ENCODE measurements at regions not wholly inside any gene's neighbourhood (a gene's known extent, or its start where the extent isn't known, plus 50 kb on each side); places are given as distances from the start of the nearest gene placed in this dataset.

DNA sequence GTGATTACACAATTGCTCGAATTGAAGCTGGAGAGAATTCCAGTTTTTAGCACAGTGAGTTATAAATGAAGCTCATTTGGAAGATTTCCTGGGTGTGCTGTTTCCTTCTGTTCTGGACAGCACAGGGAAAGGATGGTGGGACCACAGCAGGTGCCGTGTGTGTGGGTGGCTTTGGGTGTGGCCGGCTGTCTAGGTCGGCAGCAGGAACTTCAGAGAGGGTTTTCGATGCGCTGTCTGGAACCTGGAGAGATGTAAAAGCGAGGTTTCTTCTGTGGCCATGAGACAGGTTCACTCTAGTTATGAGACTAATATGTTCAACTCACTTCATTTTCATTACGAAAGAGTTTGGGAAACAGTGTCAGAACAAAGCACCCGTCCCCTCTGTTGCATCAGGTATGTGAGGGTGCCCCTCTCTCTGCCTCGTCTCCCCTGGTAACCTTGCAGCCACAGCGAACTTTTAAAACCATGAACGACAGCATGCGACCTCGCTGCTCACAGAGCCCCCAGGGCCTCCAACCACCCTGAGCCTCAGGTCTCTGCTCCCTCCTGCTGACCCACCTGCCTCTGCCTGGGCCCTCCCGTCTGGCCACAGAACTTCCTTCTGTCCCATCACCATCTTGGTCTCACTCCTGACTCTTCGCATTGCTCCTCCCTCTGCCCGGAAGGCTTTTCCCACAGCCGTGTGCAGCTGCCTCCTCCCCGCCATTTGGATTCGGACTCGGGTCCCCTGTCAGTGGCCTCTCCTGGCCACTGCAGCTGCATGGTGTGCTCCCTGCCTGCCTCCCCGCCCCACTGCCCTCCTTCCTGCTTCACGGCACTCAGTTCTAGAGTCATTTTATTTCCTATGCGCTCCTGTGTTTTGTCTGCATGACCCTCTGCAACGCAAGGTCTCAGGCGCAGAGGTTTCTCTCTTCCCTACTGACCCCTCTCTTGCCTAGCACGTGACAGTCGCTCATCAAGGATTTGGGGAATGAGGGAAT lies 151.2 kb downstream of the NDUFA10 start:
- no peaks in the 10 kb centered on the region for H3K36me3 ChIP-seq

DNA sequence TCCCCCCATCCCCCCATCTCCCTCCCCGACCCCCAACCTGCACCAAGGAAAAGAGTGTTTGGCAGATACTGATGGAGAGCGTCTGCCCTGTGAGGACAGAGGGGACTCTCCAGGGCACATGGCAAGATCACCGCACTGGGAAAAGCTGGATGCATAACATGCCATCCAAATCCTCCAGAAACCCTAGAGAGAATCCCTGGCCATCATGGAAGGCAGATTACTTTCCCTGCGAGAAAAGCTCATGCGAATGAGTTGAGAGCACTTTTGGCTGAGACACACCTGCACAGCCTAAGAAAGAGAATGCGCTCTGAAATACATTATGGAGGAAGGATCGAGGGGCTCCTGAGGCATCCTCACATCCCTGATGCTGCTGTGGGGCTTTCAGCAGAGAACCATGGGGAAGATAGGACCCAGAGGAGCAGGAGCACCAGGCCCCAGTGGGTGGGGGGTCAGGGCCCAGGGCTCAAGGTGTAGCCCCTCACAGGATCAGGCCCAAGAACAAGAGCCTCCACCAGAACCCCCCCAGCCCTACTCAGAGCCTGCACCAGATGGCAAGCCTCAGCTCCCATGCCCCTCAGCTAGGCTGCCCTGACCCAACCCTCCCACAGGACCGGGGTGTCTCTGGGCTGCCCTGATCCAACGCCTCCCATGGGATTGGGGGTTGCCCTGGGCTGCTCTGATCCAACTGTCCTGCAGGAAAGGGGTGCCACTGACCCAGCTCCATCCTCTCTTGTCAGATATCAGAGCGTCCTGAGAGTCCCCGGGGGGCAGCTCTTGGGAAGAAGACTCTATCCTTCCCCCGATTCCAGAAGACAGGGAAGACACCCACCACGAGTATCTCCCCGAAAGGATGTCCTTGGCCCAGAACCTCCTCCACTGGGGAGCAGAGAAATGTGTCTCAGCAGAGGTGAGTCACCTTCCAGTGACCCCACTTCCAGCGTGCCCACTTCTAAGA lies 153.4 kb downstream of the NDUFA10 start:
- TF ChIP-seq, protein P1, sequence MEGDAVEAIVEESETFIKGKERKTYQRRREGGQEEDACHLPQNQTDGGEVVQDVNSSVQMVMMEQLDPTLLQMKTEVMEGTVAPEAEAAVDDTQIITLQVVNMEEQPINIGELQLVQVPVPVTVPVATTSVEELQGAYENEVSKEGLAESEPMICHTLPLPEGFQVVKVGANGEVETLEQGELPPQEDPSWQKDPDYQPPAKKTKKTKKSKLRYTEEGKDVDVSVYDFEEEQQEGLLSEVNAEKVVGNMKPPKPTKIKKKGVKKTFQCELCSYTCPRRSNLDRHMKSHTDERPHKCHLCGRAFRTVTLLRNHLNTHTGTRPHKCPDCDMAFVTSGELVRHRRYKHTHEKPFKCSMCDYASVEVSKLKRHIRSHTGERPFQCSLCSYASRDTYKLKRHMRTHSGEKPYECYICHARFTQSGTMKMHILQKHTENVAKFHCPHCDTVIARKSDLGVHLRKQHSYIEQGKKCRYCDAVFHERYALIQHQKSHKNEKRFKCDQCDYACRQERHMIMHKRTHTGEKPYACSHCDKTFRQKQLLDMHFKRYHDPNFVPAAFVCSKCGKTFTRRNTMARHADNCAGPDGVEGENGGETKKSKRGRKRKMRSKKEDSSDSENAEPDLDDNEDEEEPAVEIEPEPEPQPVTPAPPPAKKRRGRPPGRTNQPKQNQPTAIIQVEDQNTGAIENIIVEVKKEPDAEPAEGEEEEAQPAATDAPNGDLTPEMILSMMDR (IDR thresholded peaks at IDR 0.05): no peak
- Histone ChIP-seq H3K36me3 (no peaks in the 10 kb centered on the region), H3K4me3 (no peak overlapping the region), H3K27ac (no peak overlapping the region), H3K9me3 (no peaks in the 10 kb centered on the region), H3K4me1 (no peaks in the 10 kb centered on the region), H3K27me3 (no peaks in the 10 kb centered on the region)
- intact Hi-C loops (cut with DNase I): no loop called here
- no peak for DNase-seq
- ATAC-seq: no peak
- FAIRE-seq: no peak
- 47 to 69% methylated on average over 14 to 15 of the region's 15 CpGs for WGBS, 2 donors

More for the DNA sequence above, 151.2 kb downstream of the NDUFA10 start:
- no peaks in the 10 kb centered on the region for H3K4me1 ChIP-seq
- no peak overlapping the region for H3K27ac ChIP-seq
- H3K4me3 ChIP-seq: no peak overlapping the region
- TF ChIP-seq, protein P1 (IDR thresholded peaks at IDR 0.05): no peak
- no peak for DNase-seq
- H3K27me3 ChIP-seq: no peaks in the 10 kb centered on the region
- no peak for FAIRE-seq
- intact Hi-C loops (cut with DNase I): no loop called here
- H3K9me3 ChIP-seq: no peaks in the 10 kb centered on the region
- no peak for ATAC-seq
- 54 to 71% methylated on average over 28 of the region's 28 CpGs for WGBS, 2 donors

DNA sequence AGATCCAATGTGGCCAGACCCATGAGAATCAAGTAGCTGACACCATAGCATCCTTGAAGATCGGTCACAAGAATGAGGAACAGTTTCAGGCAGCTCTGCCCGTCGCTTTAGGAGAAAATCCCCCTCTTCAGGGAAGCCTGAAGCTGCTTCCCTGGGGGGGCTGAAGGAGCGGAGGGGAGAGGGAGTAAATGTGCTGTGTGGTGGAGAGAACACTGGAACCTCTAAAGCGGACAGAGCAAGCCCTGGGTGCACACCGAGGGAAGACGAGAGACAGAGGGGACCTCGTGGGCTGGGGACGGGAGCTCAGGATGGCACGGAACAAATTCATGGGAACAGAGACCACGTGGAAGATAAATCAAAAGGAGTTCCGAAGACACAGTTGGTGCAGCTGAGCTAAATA lies 154.3 kb downstream of the NDUFA10 start:
- FAIRE-seq: no peak
- TF ChIP-seq, protein P1 (IDR thresholded peaks at IDR 0.05): no peak
- intact Hi-C loops (cut with DNase I): no loop called here
- no peaks in the 10 kb centered on the region for H3K36me3 ChIP-seq
- H3K4me3 ChIP-seq: no peak overlapping the region
- H3K27ac ChIP-seq: no peak overlapping the region
- no peaks in the 10 kb centered on the region for H3K27me3 ChIP-seq
- no peak for DNase-seq
- WGBS, 2 donors: 49 to 58% methylated on average over 12 of the region's 12 CpGs
- H3K9me3 ChIP-seq: no peaks in the 10 kb centered on the region
- no peak for ATAC-seq
- H3K4me1 ChIP-seq: no peaks in the 10 kb centered on the region

DNA sequence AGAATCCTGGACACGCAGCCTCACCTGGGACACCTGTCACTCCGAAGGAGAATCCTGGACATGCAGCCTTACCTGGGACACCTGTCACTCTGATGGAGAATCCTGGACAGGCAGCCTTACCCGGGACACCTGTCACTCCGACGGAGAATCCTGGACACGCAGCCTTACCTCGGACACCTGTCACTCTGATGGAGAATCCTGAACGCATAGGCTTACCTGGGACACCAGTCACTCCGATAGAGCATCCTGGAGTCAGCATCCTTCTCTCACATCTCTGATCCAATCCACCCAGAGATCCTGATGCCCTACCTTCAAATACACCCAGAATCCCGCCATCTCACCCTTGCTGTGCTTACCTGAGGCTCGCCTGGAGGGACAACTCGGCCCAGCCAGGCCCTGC lies 154.9 kb downstream of the NDUFA10 start:
- Histone ChIP-seq H3K27ac (no peak overlapping the region), H3K27me3 (no peaks in the 10 kb centered on the region), H3K4me3 (no peak overlapping the region), H3K9me3 (no peaks in the 10 kb centered on the region), H3K4me1 (no peaks in the 10 kb centered on the region), H3K36me3 (no peaks in the 10 kb centered on the region)
- DNase-seq (no peak), FAIRE-seq (no peak), ATAC-seq (no peak)
- TF ChIP-seq, protein P1 (IDR thresholded peaks at IDR 0.05): no peak
- intact Hi-C loops (cut with DNase I): no loop called here
- WGBS, 2 donors: 57 to 65% methylated on average over 12 of the region's 12 CpGs

All from pancreas (tissue), 10 donors.